GM12873 (cell line): ENCODE measurements at regions not wholly inside any gene's neighbourhood (a gene's known extent, or its start where the extent isn't known, plus 50 kb on each side); places are given as distances from the start of the nearest gene placed in this dataset.

Experiments
- TF ChIP-seq, protein P1 (sequence below): IDR thresholded peaks from 2 replicates; pipeline ENCODE4 v1.5.1; 2012; ENCODE audit warnings: low read depth, mild to moderate bottlenecking, moderate library complexity, low read length, control low read depth; ENCODE audit not compliant: insufficient read depth; ENCODE audit errors: missing control alignments

DNA sequence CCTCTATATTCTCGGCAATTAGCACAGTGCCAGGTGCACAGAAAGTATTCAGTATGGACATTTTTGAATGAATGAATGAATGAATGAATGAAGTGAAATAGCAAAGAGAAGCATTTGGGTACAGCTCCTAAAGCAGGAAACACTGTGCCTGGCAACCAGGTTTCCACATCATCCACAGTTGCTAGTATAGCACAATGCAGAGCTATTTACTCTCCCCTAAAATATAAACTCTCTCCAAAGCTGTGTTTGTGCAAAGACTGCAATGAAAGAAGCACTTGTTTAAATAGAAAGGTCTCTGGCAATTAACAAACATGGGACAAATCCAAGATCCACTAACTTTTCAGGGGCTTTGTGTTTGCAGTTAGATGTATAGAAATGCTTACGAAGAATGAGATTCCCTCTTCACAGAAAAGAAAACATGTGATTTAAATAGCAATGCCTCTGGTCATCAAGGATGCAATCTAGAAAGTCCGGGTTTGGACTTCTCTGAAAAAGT lies 103.0 kb upstream of the OPCML start:
- TF ChIP-seq, protein P1, sequence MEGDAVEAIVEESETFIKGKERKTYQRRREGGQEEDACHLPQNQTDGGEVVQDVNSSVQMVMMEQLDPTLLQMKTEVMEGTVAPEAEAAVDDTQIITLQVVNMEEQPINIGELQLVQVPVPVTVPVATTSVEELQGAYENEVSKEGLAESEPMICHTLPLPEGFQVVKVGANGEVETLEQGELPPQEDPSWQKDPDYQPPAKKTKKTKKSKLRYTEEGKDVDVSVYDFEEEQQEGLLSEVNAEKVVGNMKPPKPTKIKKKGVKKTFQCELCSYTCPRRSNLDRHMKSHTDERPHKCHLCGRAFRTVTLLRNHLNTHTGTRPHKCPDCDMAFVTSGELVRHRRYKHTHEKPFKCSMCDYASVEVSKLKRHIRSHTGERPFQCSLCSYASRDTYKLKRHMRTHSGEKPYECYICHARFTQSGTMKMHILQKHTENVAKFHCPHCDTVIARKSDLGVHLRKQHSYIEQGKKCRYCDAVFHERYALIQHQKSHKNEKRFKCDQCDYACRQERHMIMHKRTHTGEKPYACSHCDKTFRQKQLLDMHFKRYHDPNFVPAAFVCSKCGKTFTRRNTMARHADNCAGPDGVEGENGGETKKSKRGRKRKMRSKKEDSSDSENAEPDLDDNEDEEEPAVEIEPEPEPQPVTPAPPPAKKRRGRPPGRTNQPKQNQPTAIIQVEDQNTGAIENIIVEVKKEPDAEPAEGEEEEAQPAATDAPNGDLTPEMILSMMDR = no peak

DNA sequence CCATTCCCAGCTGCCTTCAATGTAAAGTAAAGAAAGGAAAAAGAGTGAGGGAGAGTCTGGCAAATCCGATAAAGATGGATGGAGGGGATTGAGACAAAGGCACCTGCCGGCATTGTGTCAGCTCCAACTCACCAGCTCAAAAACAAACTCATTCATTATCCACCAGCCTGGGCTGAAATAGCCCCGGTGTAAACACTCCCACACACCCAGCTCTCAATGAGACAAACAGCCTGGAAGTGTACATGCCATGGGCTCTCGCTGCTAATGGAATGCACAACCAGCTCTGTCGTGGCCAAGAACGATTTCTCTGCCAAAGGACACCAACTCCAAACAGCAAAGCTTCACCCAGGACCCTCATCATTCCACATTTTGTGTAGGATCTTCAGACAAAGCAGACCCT lies 89.3 kb upstream of the OPCML start:
- TF ChIP-seq, protein P1 = no peak

DNA sequence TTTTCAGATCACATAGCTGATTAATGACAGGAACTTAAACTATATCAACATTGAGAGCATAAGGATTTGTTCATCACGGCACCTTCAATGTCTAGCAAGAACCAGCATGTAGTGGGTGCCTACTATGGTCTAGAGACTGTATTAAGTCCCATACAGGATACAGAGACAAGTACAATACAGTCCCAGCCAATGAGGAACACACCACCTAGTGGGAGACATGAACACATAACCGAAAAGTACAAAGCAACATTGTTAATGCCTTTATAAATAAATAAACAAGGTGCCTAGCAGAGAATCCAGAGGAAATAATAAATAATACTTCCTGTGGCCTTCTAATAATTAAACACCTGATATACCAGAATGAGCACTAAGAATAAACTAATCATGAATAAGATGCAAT lies 87.7 kb upstream of the OPCML start:
- TF ChIP-seq, protein P1 = peak; percentile 16

DNA sequence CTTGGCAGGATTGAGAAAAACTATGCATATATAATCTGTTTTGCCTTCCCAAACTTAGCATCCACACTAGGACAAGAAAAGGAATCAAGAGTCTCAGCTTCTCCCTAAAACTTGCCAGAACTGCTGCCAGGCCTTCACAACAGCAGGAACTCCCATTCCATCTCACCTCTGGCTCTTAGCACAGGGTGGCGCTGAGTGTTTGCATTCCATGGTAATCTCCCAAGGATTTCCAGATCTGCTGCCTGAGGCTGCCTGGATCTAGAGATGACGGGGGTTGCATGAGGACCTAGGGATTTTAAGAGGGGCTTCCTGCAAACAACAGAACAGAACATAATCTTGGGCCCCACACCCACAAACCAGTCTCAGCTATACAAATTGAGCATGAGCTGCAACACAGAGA lies 87.1 kb upstream of the OPCML start:
- TF ChIP-seq, protein P1 = no peak

DNA sequence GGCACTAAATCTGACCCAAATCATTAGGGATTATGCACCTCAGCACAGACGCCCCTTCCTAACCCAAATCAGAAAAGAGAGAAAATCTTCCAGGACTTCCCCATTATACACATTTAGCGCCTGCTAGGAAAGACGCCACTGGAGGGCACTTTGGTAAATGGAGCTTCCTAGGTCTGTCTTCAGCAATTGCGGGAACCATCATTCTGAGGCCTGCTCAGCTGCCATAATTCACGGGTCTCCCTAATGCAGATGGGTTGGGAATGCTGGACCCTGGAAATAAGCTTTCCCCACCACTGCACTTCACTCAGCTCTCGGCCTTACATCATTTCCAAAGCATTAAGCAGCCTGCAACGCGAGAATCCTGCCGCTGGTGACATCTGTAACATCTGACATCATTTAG lies 86.2 kb upstream of the OPCML start:
- TF ChIP-seq, protein P1 = no peak

DNA sequence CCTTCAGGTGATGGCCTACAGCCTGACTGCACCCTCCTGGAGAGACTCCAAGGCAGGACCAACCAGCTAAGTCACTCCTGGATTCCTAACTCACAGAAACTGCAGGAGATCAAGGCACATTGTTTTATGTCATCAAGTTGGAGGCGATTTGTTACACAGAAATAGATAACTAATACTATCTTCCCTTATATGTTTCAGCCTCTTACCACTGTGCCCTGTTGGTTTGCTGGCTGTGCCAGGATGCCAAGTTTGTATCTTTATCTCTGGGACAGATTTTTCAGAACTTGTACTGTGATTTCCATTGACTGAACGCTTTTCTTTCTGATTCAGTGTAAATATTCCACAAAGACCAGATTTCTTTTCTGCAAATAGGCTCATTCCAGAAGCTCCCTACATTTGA lies 76.2 kb upstream of the OPCML start:
- TF ChIP-seq, protein P1 = no peak

DNA sequence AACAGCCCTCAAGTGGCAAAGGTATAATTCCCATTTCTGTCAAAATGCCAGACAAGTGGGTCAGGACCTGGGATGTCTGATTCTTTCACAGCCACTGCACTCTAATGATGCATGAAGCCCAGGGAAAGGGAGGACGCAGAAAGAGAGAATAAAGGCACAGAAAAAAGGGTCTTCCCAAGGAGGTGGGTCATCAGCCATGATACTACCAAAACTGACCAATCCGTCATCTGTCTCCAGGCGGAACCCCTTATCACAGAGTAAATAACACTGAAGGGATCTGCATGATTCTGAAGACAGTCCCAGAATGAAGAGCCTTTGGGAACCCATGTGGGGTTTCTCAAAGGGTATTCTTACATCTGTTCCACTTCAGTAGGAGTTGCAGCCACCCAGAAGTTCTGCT lies 73.8 kb upstream of the OPCML start:
- TF ChIP-seq, protein P1 = no peak
